ENCODE measurements at regions not wholly inside any gene's neighbourhood (a gene's known extent, or its start where the extent isn't known, plus 50 kb on each side); places are given as distances from the start of the nearest gene placed in this dataset.

GRCh38 chrX:147565237-147565636 is 346.5 kb upstream of the FMR1 start:
- no peak for TF ChIP-seq CTCF (IDR thresholded peaks at IDR 0.05)
- ATAC-seq: no peak
- intact Hi-C loops (cut with DNase I): no loop called here
- Histone ChIP-seq H3K27ac (no peak overlapping the region), H3K36me3 (no peaks in the 10 kb centered on the region), H3K4me3 (no peak overlapping the region), H3K4me1 (no peaks in the 10 kb centered on the region), H3K27me3 (ENCODE audit: low read depth) (no peaks in the 10 kb centered on the region), H3K9me3 (no peaks in the 10 kb centered on the region)
- no peak for DNase-seq

- intact Hi-C loops (cut with DNase I): no loop called here
- no peaks in the 10 kb centered on the region for H3K27me3 ChIP-seq (ENCODE audit: low read depth)
- H3K4me3 ChIP-seq: no peak overlapping the region
- no peak overlapping the region for H3K27ac ChIP-seq
- H3K36me3 ChIP-seq: no peaks in the 10 kb centered on the region
- ATAC-seq: no peak
- DNase-seq: no peak
- H3K4me1 ChIP-seq: no peaks in the 10 kb centered on the region
- no peak for TF ChIP-seq CTCF (IDR thresholded peaks at IDR 0.05)
- H3K9me3 ChIP-seq: no peaks in the 10 kb centered on the region
Measured at GRCh38 chrX:147570483-147570882, 341.2 kb upstream of the FMR1 start.

- no peak for DNase-seq
- H3K9me3 ChIP-seq: no peaks in the 10 kb centered on the region
- no peak for TF ChIP-seq CTCF (IDR thresholded peaks at IDR 0.05)
- no peaks in the 10 kb centered on the region for H3K4me1 ChIP-seq
- intact Hi-C loops (cut with DNase I): no loop called here
- H3K4me3 ChIP-seq: no peak overlapping the region
- no peak for ATAC-seq
- H3K27me3 ChIP-seq (ENCODE audit: low read depth): no peaks in the 10 kb centered on the region
- no peak overlapping the region for H3K27ac ChIP-seq
- no peaks in the 10 kb centered on the region for H3K36me3 ChIP-seq
Measured at GRCh38 chrX:147573266-147573665, 338.5 kb upstream of the FMR1 start.

- ATAC-seq: no peak
- Histone ChIP-seq H3K36me3 (no peaks in the 10 kb centered on the region), H3K9me3 (no peaks in the 10 kb centered on the region), H3K27me3 (ENCODE audit: low read depth) (no peaks in the 10 kb centered on the region), H3K4me3 (no peak overlapping the region), H3K27ac (no peak overlapping the region), H3K4me1 (no peaks in the 10 kb centered on the region)
- DNase-seq: no peak
- intact Hi-C loops (cut with DNase I): no loop called here
- no peak for TF ChIP-seq CTCF (IDR thresholded peaks at IDR 0.05)
Measured at GRCh38 chrX:147602176-147602696, 309.5 kb upstream of the FMR1 start.

- H3K9me3 ChIP-seq: no peaks in the 10 kb centered on the region
- H3K4me1 ChIP-seq: no peaks in the 10 kb centered on the region
- no peak for TF ChIP-seq CTCF (IDR thresholded peaks at IDR 0.05)
- H3K36me3 ChIP-seq: no peaks in the 10 kb centered on the region
- H3K27me3 ChIP-seq (ENCODE audit: low read depth): no peaks in the 10 kb centered on the region
- intact Hi-C loops (cut with DNase I): no loop called here
- no peak overlapping the region for H3K27ac ChIP-seq
- H3K4me3 ChIP-seq: no peak overlapping the region
- no peak for DNase-seq
- ATAC-seq: no peak
Measured at GRCh38 chrX:147626605-147627004, 285.1 kb upstream of the FMR1 start.

- Histone ChIP-seq H3K4me3 (no peak overlapping the region), H3K36me3 (no peaks in the 10 kb centered on the region), H3K27ac (no peak overlapping the region), H3K4me1 (no peaks in the 10 kb centered on the region), H3K9me3 (no peaks in the 10 kb centered on the region), H3K27me3 (ENCODE audit: low read depth) (no peaks in the 10 kb centered on the region)
- no peak for DNase-seq
- no peak for ATAC-seq
- intact Hi-C loops (cut with DNase I): no loop called here
- TF ChIP-seq CTCF (IDR thresholded peaks at IDR 0.05): no peak
Measured at GRCh38 chrX:147635186-147635585, 276.5 kb upstream of the FMR1 start.
